Stimulated activated CD8-positive, alpha-beta memory T cell treated with anti-CD3 and anti-CD28 coated beads, Interleukin-12 subunit alpha, Interleukin-12 subunit beta, amount 100 ng/mL, for 24 hours (primary cell): ENCODE measurements at regions not wholly inside any gene's neighbourhood (a gene's known extent, or its start where the extent isn't known, plus 50 kb on each side); places are given as distances from the start of the nearest gene placed in this dataset.
"Not testable (repeated sequence)": the region's sequence is repeated elsewhere in the genome, so short reads cannot be mapped to it uniquely, and the experiment has no call there.

ENCODE experiments used
- DNase-seq: peaks from one replicate; pipeline ENCODE4 v3.0.0-alpha.2; 2020; ENCODE audit errors: extremely low read depth

DNA sequence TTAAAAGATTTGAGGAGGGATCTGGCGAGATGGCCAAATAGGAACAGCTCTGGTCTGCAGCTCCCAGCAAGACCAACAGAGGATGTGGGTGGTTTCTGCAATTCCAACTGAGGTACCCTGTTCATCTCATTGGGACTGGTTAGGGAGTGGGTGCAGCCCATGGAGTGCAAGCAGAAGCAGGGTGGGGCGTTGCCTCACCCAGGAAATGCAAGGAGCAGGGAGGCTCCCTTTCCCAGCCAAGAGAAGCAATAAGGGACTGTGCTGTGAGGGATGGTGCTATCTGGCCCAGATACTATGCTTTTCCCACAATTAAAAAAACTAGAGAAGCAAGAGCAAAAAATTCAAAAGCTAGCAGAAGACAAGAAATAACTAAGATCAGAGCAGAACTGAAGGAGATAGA, 318.4 kb downstream of the PPP1R3A start:
- not testable (repeated sequence) for DNase-seq

DNA sequence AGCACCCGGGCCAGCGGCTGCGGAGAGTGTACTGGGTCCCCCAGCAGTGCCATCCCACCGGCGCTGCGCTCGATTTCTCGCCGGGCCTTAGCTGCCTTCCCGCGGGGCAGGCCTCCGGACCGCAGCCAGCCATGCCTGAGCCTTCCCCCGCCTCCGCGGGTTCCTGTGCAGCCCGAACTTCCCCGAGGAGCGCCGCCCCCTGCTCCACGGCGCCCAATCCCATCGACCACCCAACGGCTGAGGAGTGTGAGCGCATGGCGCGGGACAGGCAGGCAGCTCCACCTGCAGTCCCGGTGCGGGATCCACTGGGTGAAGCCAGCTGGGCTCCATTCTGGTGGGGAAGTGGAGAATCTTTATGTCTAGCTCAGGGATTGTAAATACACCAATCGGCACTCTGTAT, 325.4 kb downstream of the PPP1R3A start:
- DNase-seq, result not testable (repeated sequence)

DNA sequence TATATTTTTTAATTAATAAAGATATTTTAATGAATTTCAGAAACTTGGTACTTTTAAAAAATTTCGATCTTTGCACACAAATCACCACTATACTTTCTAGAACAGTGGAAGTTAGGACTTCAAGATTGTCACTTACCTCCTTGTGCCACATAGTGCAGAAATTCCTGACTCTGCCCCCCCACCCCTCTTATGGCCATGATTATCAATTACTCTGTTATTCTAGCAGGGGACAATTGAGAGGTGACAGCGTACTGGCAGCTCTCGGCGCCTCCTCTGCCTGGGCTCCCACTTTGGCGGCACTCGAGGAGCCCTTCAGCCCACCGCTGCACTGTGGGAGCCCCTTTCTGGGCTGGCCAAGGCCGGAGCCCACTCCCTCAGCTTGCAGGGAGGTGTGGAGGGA, 325.9 kb downstream of the PPP1R3A start:
- DNase-seq, result not testable (repeated sequence)

DNA sequence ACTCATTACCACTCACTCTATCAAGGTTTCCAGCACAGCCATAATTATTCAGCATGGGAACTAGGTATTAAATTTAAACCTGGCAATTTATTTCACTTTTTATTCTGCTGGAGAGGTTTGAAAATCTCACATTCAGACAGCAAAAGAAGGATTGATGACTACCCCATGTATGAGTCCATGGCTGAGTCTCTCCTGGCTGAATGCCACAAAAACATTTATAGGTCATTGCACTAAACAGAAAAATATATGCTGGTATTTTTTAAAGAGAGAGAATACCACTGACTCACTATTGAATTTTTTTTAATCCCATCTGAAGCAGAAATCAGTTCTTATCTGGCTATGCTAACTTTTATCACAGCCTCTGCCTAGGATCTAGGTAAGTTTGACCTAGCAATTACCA, 336.3 kb downstream of the PPP1R3A start:
- DNase-seq, result no peak

DNA sequence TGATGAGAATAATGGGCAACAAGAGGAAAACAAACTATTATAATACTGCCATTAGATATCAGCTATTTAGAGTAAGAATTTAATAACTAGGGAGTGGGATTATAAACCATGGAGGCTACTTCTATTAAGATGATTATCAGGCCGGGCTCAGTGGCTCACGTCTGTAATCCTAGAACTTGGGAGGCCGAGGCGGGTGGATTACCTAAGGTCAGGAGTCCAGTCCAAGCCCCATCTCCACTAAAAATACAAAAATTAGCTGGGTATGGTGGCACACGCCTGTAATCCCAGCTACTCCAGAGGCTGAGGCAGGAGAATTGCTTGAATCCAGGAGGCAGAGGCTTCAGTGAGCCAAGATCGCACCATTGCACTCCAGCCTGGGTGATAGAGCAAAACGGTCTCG, 355.6 kb downstream of the PPP1R3A start:
- DNase-seq, result not testable (repeated sequence)

DNA sequence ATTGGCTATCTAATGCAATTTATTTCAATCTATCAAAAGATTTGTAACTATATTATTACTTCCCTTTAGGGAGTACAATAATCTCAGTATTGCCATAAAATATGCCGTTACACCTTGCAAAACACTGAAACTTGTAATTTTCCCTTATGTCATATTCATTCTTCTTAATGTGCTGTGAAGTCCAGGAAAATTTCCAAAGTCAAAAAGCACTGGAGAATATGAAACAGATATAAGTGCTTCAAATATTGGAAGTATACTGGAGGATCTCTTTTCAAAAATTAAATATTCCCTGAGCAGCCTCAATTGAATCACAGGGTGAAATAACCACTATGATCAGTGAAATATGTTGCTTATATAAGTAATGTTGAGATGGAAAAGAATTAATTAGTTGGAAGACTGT, 356.0 kb downstream of the PPP1R3A start:
- no peak for DNase-seq

DNA sequence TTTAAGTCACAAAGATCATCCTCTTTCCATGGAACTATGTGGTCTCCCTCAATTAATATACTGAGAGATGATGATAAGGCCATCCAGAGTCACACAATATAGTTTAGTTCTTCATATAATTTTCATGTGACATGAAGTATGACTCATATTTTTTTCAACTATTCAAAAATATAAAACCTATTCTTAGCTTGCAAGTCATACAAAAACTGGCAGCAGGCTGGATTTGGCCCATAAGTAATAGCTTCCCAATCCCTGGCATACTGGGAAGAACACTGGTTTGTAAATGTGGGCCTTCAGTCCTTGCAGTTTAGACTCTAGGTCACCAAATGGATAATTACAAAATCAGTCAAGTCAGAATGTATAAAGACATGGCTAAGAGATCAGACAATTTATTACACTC, 356.6 kb downstream of the PPP1R3A start:
- DNase-seq, result no peak

DNA sequence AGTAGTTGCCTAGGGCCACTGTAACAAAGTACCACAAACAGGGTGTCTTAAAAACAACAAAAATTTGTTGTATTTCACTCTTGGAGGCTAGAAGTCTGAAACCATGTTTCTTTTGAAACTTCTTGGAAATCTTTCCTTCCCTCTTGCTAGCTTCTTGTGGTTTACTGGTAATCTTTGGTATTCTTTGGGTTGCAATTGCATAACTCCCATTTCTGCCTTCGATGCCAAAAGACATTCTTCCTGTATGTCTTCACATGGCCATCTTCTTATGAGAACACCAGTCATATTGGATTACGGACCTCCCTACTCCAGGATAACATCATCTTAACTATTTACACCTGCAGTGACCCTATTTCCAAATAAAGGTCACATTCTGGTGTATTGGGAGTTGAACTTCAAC, 357.4 kb downstream of the PPP1R3A start:
- no peak for DNase-seq

DNA sequence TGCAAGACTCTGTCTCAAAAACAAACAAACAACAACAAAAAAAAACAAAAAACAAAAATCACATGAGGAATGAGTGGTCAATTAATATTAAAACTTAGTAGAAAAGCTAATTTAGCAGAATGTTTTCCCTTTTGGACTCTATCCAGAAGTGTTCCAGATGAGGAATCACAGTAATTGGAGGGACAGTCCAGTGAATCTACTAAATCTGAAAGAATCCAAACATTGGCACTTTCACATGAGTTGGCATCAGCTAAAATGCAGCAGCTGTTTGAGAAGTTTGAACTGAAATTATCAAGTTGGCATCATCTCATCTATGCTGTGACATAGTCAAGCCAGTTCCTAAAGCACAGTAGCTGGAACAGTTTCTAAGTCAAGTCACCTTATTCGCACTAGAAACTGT, 367.8 kb downstream of the PPP1R3A start:
- DNase-seq, result no peak

DNA sequence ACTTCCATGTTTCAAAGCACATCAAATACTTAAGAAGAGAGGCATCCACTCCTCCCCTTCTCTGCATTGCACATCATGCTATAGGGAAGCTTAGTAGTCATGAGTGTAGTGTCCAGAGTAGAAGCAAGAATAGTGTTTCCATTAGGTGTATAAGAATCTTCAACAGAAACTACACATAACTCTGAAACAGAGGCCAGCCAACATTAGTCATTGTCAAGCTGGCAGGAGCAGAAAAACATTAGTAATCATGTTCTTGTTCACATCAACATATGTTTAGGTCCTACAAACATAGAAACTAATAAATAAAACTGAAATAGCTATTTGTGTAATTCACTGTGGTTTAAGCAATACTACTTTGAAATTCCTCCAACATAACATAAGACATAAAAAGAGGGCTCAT, 370.2 kb downstream of the PPP1R3A start:
- no peak for DNase-seq

DNA sequence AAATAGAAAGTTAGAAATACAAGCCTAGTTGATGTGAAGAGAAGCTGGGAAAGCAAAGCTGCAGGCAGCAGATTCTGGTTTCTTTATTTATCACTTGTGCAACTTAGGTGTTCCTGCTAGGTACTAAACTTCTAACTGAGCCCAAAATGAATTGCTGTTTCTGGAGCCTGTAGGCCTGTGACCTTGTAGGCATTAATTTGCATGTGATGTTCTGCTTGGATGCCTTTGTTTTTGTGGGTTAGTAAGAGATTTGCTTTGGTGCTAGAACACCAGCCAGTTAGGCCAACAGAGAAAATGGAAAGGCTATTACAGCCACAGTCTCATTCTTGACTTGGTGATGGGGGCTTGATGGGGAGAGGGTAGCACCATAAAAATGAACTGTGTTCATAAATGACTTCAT, 370.7 kb downstream of the PPP1R3A start:
- DNase-seq, result no peak

DNA sequence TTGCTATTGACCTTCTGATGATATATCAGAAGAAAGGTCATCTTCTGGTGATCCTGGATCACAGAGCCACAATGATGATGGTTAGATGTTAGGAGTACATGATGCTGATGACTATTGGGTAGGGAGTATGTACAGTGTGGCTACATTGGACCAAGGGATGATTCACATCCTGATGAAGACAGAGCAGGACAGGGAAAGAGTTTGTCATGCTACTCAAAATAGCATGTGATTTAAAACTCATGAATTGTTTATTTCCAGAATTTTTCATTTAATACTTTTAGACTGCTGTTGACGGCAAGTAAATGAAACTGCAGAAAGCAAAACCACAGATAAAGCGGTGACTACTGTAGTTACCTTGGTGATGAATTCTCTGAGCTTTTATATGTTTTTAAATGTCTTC, 397.3 kb downstream of the PPP1R3A start:
- no peak for DNase-seq

DNA sequence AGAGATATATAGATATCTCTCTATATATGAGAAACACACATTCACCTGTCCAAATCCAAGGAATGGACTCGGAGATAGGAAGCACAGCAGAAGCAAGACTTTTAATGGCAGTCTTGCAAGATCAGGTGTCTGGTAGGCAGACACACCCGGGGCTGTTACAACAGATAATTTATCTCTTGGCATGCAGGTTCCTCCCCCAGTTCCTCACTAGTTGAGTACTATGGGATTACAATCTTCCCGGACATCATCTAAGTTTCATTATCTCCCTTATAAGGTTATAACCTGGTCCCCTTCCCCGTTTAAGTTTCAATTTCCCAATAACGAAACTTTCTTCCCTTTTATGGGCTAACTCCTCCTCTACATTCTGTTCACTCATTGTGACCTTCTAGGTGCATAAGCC, 399.3 kb downstream of the PPP1R3A start:
- DNase-seq, result no peak

DNA sequence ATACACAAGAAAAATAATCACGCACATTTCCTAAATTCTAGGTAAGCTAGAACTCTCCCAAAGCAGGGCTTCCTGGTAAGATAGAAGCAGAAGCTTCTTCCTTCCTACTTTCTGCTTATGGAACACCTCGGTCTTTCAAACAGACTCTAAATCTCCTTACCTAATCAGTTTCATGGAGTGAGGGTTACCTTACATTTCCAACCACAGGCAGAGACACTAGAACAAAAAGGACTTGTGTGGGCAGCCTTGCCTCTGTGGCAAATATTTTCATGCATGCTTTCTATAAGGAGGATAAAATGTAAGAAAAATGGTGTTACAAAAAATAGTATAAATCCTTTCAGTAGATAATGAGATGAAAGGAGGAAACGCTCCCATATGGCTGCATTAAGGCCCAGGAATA, 386.3 kb upstream of the SMIM30 start:
- DNase-seq, result no peak

DNA sequence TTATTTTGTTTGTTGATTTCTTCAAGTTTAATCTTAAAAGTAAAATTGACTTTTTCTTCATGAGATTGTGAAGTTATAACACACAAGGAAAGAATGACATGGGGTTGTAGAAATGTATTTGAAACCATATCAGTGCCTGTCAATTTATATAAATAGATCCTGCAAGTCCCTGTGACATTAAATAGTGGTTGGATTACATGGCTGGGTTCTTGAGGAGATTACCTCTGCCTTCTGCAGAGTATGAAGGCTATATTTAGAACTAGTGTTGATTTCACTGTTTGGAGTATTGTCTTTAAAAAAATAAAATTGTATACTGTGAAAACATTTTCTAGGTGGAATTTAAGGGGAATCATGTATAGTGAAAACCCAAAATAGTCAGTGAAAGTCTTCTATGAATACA, 385.8 kb upstream of the SMIM30 start:
- DNase-seq, result no peak

DNA sequence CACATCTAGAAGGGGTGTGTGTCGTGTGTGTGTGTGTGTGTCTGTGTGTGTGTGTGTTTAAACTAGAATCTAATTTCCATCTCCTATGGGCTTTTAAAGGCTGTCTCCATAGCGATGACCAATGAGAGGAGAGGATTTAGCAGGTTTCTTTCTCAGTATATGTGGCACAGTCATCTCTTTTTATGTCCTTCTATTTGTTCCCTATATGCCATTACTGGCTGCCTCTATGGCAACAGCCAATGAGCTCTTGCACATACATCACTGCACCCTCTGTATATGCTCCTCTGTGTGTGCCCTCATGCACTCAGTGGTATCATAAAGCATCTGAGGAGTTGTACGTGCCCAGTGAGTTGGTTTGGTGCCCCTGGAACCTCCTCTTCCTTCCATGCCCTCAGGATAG, 378.2 kb upstream of the SMIM30 start:
- not testable (repeated sequence) for DNase-seq

DNA sequence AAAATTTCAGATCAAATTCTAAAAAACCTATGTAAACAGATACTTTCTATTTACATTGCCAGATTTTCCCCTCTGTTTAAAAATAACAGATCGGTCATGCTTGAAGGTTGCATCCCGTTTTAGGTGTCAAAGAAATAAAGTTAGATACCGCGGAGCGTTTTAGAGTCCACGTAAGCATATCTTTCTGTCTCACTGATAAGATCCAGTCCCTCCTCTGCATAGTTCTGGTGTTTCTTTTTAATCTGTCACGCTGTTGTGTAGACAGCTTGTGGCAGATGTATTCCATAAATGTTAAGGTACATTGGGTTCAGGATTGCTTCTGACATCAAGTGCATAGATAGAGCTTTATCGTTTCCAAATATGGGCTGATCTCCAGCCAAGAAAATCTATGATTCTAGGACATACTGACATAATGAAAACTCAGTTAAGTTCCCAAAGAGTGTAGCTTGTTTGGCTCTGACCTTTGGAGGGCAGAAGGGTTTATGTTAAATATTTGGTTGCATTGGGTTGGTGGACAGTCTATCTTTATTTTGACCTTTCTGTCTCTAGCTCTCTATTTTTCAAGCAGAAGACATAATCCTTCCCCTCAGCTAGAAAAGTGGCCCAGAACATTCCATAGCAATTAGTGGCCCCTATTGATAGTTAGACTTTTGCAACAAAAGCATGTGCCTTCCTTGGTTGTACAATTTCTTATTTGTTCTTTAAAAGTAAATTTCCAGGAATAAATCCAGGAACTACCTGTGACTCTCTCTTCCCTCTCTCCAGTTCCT, 376.6 kb upstream of the SMIM30 start:
- DNase-seq, result not testable (repeated sequence)

DNA sequence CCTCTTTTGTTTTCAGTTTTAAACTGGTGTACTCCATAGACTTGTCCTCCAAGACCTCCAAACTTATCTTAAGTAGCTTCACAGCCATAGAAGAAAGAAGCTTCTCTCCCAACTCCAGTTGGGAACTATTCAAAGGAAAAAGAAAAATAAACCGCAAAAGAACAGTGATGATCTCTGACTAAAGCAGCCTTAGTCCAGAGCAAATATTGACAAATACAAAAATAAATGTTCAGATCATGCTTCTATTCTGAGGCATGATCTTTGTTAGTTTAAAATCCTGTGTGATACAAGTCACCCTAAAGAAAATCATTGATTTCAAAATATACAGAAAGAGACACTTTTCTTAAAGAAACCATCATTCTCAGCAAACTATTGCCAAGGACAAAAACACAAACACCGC, 373.0 kb upstream of the SMIM30 start:
- no peak for DNase-seq

DNA sequence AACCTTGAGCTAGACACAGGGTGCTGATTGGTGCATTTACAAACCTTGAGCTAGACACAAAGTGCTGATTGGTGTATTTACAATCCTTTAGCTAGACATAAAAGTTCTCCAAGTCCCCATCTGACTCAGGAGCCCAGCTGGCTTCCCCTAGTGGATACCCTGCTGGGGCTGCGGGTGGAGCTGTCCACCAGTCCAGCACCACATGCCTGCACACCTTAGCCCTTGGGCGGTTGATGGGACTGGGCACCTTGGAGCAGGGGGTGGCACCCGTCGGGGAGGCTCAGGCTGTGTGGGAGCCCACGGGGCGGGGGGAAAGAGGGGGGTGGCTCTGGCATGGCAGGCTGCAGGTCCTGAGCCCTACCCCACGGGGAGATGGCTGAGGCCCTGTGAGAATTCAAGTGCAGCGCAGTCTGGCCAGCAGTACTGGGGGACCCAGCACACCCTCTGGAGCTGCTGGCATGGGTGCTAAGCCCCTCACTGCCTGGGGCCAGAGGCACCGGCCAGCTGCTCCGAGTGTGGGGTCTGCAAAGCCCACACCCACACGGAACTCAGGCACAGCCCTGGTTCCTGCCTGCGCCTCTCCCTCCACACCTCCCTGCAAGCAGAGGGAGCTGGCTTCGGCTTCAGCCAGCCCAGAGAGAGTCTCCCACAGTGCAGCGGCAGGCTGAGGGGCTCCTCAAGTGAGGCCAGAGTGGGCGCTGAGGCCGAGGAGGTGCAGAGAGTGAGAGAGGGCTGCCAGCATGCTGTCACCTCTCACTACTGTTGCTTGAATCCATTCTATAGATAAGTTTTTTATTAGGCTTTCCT, 369.8 kb upstream of the SMIM30 start:
- DNase-seq, result no peak

DNA sequence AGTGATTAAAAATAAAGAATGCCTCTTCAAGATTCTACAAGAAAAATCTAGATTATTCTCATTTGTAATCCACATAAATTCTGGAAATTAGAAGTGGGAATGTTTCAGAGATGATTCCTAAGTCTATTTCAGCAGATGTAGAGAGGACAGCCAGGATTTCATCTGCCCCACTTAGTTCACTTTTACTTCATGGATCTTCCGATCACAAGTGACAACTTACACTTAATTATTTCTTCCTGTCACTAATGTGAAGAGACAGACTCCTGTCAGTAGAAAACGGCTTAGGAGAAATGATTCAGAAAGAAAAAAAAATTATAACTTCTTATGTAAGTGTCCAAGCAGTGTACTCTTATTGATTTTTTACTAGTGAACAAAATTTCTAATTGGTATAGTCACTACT, 368.2 kb upstream of the SMIM30 start:
- DNase-seq, result no peak

DNA sequence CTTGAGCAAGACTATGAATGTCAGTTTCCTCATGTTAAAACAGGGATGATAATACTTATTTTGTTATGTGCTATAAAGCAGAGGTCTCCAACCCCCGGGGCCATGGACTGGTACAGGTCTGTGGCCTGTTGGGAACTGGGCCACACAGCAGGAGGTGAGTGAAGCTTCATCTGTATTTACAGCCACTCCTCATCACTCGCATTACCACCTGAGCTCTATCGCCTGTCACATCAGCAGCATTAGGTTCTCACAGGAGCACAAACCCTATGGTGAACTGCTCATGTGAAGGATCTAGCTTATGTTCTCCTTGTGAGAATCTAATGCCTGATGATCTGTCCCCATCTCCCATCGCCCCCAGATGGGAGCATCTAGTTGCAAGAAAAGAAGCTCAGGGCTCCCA, 365.3 kb upstream of the SMIM30 start:
- DNase-seq, result no peak

DNA sequence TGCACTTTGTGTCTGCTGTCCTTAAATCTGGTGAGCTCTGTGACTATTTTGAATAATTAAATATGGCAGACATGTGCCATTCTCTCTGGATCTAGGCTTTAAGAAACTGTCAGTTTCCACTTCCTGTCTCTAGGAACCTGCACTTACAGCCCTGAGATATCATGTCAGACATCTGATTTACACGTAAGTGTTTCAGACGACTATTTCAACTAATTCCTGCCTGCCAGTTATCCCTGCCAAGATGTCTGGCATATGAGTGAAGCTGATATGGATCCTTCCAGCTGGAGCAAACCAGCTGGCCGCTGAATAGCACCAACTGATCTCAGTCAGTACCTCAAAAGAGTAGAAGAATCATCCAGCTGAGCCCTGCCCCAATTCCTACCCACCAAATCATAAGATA, 362.2 kb upstream of the SMIM30 start:
- no peak for DNase-seq

DNA sequence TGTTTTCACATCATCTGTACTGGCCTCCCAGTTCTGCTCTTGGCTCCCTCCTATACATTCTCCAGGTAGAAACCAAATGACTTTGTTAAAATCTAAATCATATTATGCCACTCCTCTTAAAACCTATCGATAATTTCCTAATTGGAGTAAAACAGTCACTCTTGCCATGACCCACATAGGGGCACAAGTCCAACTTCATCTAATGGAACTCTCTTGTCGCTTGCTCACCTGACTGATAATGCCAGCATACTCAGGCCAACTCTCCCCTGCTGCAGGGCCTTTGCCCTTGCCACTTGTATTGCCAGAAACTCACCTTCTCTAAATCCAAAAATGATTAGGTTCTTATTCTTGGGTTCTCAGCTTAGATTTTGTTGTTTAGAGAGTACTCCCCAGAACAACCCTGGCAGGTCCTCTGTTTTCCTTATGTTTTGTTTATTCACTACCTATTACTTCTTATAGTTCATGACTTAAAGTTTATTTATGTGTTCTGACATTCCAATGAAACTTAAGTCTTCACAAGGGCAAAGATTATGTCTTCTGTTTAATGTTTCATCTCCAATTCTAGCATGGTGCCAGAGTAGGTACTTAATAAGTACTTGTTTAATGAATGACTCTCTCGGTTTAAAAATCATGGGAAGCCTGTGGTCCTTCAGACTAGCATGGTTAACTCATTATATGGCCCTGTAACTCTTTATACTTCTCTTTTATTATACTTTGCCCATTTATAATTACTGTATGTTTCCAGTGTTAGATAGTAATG, 345.9 kb upstream of the SMIM30 start:
- DNase-seq, result no peak
